Hepatocyte (in vitro differentiated cells): ENCODE measurements at regions not wholly inside any gene's neighbourhood (a gene's known extent, or its start where the extent isn't known, plus 50 kb on each side); places are given as distances from the start of the nearest gene placed in this dataset.

Experiments
- EZH2 ChIP-seq: fragments of 200-600 bp; sonication (generic); IDR thresholded peaks from 2 replicates; pipeline ENCODE4 v1.6.1; 2016; ENCODE audit warnings: antibody characterized with exemption, mild to moderate bottlenecking, borderline replicate concordance
- EZH2phosphoT487 ChIP-seq: fragments of 200-600 bp; sonication (generic); IDR thresholded peaks from one replicate; pipeline ENCODE4 v1.6.1; 2018; ENCODE audit warnings: antibody characterized with exemption, mild to moderate bottlenecking, low read depth, moderate library complexity; ENCODE audit not compliant: unreplicated experiment, severe bottlenecking
- TF ChIP-seq, protein P1 (sequence below): fragments of 200-600 bp; sonication (generic); IDR thresholded peaks from 2 replicates; pipeline ENCODE4 v1.5.1; 2016; ENCODE audit warnings: antibody characterized with exemption, mild to moderate bottlenecking; ENCODE audit not compliant: poor library complexity

DNA sequence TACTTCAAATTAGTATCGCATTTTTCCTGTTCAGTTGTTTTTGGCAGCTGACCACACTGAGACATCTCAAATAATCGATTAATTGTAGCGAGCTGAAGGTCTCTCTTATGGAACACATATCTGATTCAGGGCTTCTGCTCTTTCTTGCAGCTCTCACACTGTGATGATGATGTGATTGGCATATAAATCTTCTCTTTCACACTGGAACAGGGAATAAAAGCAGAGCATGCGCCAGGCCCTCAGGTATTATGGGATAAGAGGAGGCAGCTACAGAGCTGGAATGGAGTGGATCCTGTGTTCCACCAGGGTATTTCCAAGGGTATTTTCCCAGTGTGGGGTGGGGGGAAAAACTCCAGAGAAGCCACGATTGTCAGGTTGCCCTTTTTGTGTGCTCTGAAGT, 265.4 kb upstream of the CASK start:
- TF ChIP-seq, protein P1, sequence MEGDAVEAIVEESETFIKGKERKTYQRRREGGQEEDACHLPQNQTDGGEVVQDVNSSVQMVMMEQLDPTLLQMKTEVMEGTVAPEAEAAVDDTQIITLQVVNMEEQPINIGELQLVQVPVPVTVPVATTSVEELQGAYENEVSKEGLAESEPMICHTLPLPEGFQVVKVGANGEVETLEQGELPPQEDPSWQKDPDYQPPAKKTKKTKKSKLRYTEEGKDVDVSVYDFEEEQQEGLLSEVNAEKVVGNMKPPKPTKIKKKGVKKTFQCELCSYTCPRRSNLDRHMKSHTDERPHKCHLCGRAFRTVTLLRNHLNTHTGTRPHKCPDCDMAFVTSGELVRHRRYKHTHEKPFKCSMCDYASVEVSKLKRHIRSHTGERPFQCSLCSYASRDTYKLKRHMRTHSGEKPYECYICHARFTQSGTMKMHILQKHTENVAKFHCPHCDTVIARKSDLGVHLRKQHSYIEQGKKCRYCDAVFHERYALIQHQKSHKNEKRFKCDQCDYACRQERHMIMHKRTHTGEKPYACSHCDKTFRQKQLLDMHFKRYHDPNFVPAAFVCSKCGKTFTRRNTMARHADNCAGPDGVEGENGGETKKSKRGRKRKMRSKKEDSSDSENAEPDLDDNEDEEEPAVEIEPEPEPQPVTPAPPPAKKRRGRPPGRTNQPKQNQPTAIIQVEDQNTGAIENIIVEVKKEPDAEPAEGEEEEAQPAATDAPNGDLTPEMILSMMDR: no peak
- TF ChIP-seq EZH2 (no peak), EZH2phosphoT487 (no peak)
